ENCODE measurements at regions not wholly inside any gene's neighbourhood (a gene's known extent, or its start where the extent isn't known, plus 50 kb on each side); places are given as distances from the start of the nearest gene placed in this dataset.

DNA sequence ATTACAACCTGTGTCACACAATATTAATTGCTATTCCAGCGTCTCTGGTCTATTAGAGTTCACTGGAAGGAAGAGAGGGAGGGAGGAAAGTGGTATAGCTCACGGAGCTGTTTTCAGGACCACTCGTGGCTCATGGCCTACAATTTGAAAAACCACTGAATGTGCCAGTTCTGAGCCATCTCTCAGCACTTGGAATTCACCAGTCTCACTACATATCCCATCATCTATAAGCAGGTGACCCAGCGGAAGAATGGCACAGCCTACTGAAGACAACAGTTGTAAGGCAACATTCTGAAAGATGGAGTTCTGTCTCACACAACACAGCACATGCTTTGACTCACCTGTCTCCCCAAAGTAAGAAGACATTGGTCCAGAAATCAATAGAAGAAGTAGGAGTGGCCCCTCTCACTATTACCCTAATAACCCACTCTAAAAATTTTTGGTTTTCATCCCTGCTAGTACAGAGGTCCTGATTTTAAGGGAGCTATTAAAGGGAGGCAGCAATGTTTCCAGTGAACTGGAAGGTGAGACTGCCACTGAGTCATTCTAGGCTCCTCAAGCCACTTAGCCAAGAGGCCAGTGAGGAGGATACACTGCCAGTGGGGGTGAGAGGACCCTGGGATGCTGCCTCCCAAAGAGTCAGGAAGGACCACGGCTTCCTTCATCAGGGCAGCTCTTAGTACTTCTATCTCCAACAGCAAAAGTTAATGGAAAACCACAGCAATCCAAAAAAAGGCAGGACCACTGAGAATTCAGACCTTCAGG is 50.0 kb upstream of the DOCK9 start:
- Histone ChIP-seq H3K27ac (no peak overlapping the region), H3K36me3 (no peaks in the 10 kb centered on the region), H3K27me3 (no peaks in the 10 kb centered on the region), H3K9me3 (no peaks in the 10 kb centered on the region), H3K4me1 (peaks cover 19% of the 10 kb centered on the region), H3K4me3 (no peak overlapping the region)
- DNase-seq (ENCODE audit: low spot score in 2 of 2), result no peak
- TF ChIP-seq POLR2AphosphoS5 (IDR thresholded peaks at IDR 0.05), result no peak
- TF ChIP-seq EP300 (IDR thresholded peaks at IDR 0.05), result no peak
- WGBS, result 81% methylated on average over 5 of the region's 5 CpGs

GRCh38 chr13:99028890-99029289 is 51.0 kb upstream of the DOCK9 start:
- H3K9me3 ChIP-seq, result no peaks in the 10 kb centered on the region
- DNase-seq (ENCODE audit: low spot score in 2 of 2), result no peak
- TF ChIP-seq, protein P1, sequence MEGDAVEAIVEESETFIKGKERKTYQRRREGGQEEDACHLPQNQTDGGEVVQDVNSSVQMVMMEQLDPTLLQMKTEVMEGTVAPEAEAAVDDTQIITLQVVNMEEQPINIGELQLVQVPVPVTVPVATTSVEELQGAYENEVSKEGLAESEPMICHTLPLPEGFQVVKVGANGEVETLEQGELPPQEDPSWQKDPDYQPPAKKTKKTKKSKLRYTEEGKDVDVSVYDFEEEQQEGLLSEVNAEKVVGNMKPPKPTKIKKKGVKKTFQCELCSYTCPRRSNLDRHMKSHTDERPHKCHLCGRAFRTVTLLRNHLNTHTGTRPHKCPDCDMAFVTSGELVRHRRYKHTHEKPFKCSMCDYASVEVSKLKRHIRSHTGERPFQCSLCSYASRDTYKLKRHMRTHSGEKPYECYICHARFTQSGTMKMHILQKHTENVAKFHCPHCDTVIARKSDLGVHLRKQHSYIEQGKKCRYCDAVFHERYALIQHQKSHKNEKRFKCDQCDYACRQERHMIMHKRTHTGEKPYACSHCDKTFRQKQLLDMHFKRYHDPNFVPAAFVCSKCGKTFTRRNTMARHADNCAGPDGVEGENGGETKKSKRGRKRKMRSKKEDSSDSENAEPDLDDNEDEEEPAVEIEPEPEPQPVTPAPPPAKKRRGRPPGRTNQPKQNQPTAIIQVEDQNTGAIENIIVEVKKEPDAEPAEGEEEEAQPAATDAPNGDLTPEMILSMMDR (IDR thresholded peaks at IDR 0.05), result peak in 1 of 2 donors; percentile 14
- no peak for TF ChIP-seq POLR2A (IDR thresholded peaks at IDR 0.05)
- H3K27ac ChIP-seq, result no peak overlapping the region
- H3K4me3 ChIP-seq, result no peak overlapping the region
- H3K4me1 ChIP-seq, result peaks cover 20% of the 10 kb centered on the region
- H3K27me3 ChIP-seq, result no peaks in the 10 kb centered on the region
- H3K36me3 ChIP-seq, result no peaks in the 10 kb centered on the region

- Histone ChIP-seq H3K4me1 (peaks cover 20% of the 10 kb centered on the region), H3K36me3 (no peaks in the 10 kb centered on the region), H3K27me3 (no peaks in the 10 kb centered on the region), H3K9me3 (no peaks in the 10 kb centered on the region), H3K4me3 (no peak overlapping the region), H3K27ac (no peak overlapping the region)
- no peak for DNase-seq (ENCODE audit: low spot score in 2 of 2)
- no peak for TF ChIP-seq POLR2A (IDR thresholded peaks at IDR 0.05)
- TF ChIP-seq, protein P1 (IDR thresholded peaks at IDR 0.05), result no peak
Observed at GRCh38 chr13:99029576-99029975, 51.7 kb upstream of the DOCK9 start.

DNA sequence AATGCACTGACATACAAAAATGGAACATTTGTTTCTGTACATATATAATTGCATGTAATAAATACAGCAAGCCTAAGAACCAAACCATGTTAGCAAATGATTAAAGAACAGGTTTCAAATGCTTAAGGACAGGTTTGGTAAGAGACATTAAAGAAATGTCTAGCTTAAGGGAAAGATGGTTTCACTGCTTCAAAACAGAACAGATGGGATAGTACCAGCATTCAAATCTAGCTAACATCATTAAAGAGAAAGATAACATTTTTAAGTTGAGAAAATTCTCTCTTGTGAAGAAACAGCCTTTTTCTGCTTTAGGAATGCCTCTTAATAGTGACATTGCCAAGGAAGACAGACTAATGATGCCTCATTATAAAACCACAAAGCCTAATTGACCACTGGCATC is 52.5 kb upstream of the DOCK9 start:
- no peaks in the 10 kb centered on the region for H3K27me3 ChIP-seq
- TF ChIP-seq, protein P1 (IDR thresholded peaks at IDR 0.05), result no peak
- TF ChIP-seq EP300 (IDR thresholded peaks at IDR 0.05) (no peak), POLR2AphosphoS5 (IDR thresholded peaks at IDR 0.05) (no peak), POLR2A (IDR thresholded peaks at IDR 0.05) (no peak)
- no peak overlapping the region for H3K4me3 ChIP-seq
- no peaks in the 10 kb centered on the region for H3K36me3 ChIP-seq
- peaks cover 20% of the 10 kb centered on the region for H3K4me1 ChIP-seq
- DNase-seq (ENCODE audit: low spot score in 2 of 2), result no peak
- H3K27ac ChIP-seq, result no peak overlapping the region
- H3K9me3 ChIP-seq, result no peaks in the 10 kb centered on the region

GRCh38 chr13:99031832-99032231 is 54.0 kb upstream of the DOCK9 start:
- no peak for TF ChIP-seq POLR2AphosphoS5 (IDR thresholded peaks at IDR 0.05)
- TF ChIP-seq, protein P1 (IDR thresholded peaks at IDR 0.05), result no peak
- TF ChIP-seq POLR2A (IDR thresholded peaks at IDR 0.05), result no peak
- TF ChIP-seq EP300 (IDR thresholded peaks at IDR 0.05), result no peak
- H3K36me3 ChIP-seq, result no peaks in the 10 kb centered on the region
- WGBS, result 96% methylated on average over 2 of the region's 2 CpGs
- H3K4me3 ChIP-seq, result no peak overlapping the region
- DNase-seq (ENCODE audit: low spot score in 2 of 2), result no peak
- peaks cover 20% of the 10 kb centered on the region for H3K4me1 ChIP-seq
- no peaks in the 10 kb centered on the region for H3K9me3 ChIP-seq
- H3K27ac ChIP-seq, result no peak overlapping the region
- H3K27me3 ChIP-seq, result no peaks in the 10 kb centered on the region

DNA sequence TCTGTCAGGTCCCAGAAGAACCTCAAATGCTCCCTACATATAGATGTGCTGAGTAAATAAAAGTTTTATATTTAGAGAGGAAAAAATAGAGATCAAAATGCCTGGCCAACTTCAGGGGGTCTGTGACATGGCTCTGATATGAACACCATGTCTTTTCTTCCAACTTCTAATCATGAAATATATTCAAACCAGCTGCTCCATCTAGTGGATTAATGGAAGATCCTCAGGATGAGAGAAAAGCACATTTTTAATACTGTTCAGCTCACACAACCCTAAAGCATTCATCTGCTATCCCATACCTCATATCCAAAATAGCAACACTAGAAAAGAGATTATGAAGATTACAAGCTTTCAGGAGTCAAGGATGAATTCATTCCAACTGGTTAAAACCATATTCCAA is 56.0 kb upstream of the DOCK9 start:
- no peak for DNase-seq (ENCODE audit: low spot score in 2 of 2)
- no peaks in the 10 kb centered on the region for H3K9me3 ChIP-seq
- no peaks in the 10 kb centered on the region for H3K36me3 ChIP-seq
- no peak for TF ChIP-seq POLR2AphosphoS5 (IDR thresholded peaks at IDR 0.05)
- TF ChIP-seq, protein P1 (IDR thresholded peaks at IDR 0.05), result peak; percentile 15 to 48
- no peaks in the 10 kb centered on the region for H3K27me3 ChIP-seq
- no peak overlapping the region for H3K27ac ChIP-seq
- H3K4me1 ChIP-seq, result peaks cover 20% of the 10 kb centered on the region
- H3K4me3 ChIP-seq, result no peak overlapping the region

Data from suprapubic skin (tissue), 4 donors.